Aorta (tissue), 5 donors: ENCODE measurements at regions not wholly inside any gene's neighbourhood (a gene's known extent, or its start where the extent isn't known, plus 50 kb on each side); places are given as distances from the start of the nearest gene placed in this dataset.

Experiments
- ATAC-seq: fragments of 200-7000 bp; cut with Tn5 transposase; one replicate; pipeline ENCODE4 v1.9.1; 2022; ENCODE audit warnings: moderate library complexity; ENCODE audit not compliant: low FRiP score
- DNase-seq, 2 donors: peaks; one replicate each; pipeline ENCODE4 v3.0.0-alpha.2; 2020
- H3K27ac ChIP-seq, 2 donors: one replicate each; pipeline ENCODE4 v1.5.1; 2013; ENCODE audit warnings: low read length in 2 of 2, mild to moderate bottlenecking in 2 of 2, moderate library complexity in 2 of 2, control low read depth in 1 of 2, inconsistent platforms in 1 of 2, low read depth in 1 of 2
- H3K27me3 ChIP-seq, 2 donors: one replicate each; pipeline ENCODE4 v1.6.1; 2013; ENCODE audit warnings: control low read depth in 1 of 2, low read length in 1 of 2, mild to moderate bottlenecking in 1 of 2, moderate library complexity in 1 of 2; ENCODE audit not compliant: insufficient read depth in 2 of 2, control insufficient read depth in 1 of 2
- H3K36me3 ChIP-seq, 2 donors: one replicate each; pipeline ENCODE4 v1.6.1; 2013; ENCODE audit warnings: control low read depth in 1 of 2, low read length in 1 of 2, mild to moderate bottlenecking in 1 of 2; ENCODE audit not compliant: insufficient read depth in 2 of 2, control insufficient read depth in 1 of 2
- H3K4me1 ChIP-seq, 2 donors: one replicate each; pipeline ENCODE4 v1.6.1; 2013; ENCODE audit warnings: low read length in 2 of 2, control low read depth in 1 of 2, mild to moderate bottlenecking in 1 of 2, moderate library complexity in 1 of 2; ENCODE audit not compliant: insufficient read depth in 2 of 2, control insufficient read depth in 1 of 2
- H3K4me3 ChIP-seq, 2 donors: one replicate each; pipeline ENCODE4 v1.5.1; 2013; ENCODE audit warnings: low read length in 2 of 2, control low read depth in 1 of 2, mild to moderate bottlenecking in 1 of 2
- H3K9me3 ChIP-seq: one replicate; pipeline ENCODE4 v1.6.1; 2013; ENCODE audit warnings: mild to moderate bottlenecking, low read length; ENCODE audit not compliant: control insufficient read depth
- WGBS, 2 donors: extraction: QIAGEN DNeasy Blood & Tissue Kit; methylation state at CpG; one replicate each; pipeline ENCODE4 v1.1.7; 2013; 5-methylcytosine and 5-hydroxymethylcytosine counted together
- intact Hi-C, 2 donors: fragments of 100-400 bp; cut with DNase I; formaldehyde crosslinking; loops; one replicate each; pipeline versions ENCODE4 v1.14.2 to v1.15.0; 2022
- donor health status: healthy with polysubstance abuse.
- donor health status: Bipolar disorder and iron deficiency.
- donor health status: DM: no; HTN: no; CAD: no.
- donor health status: DM: no; HTN: no; CAD: no.
- donor health status: DM: yes; HTN: yes; CAD: no.

GRCh38 chr7:42405782-42406181 is 168.8 kb upstream of the GLI3 start:
- Histone ChIP-seq H3K4me3 (no peak overlapping the region), H3K36me3 (no peaks in the 10 kb centered on the region), H3K9me3 (no peaks in the 10 kb centered on the region), H3K27me3 (no peaks in the 10 kb centered on the region), H3K27ac (no peak overlapping the region), H3K4me1 (no peaks in the 10 kb centered on the region)
- intact Hi-C loops: no loop called here
- no peak for ATAC-seq
- WGBS, 2 donors: 88 to 97% methylated on average over 1 of the region's 1 CpG
- DNase-seq: no peak

- WGBS, 2 donors: 94 to 95% methylated on average over 1 of the region's 1 CpG
Observed at GRCh38 chr7:42403831-42404230, 166.8 kb upstream of the GLI3 start.

GRCh38 chr7:42400961-42401360 is 164.0 kb upstream of the GLI3 start:
- Histone ChIP-seq H3K36me3 (no peaks in the 10 kb centered on the region), H3K27ac (no peak overlapping the region), H3K9me3 (no peaks in the 10 kb centered on the region), H3K4me1 (no peaks in the 10 kb centered on the region), H3K4me3 (no peak overlapping the region), H3K27me3 (no peaks in the 10 kb centered on the region)
- 92 to 94% methylated on average over 7 of the region's 7 CpGs for WGBS, 2 donors
- intact Hi-C loops: no loop called here
- ATAC-seq (no peak), DNase-seq (no peak)

More at GRCh38 chr7:42403831-42404230, 166.8 kb upstream of the GLI3 start:
- Histone ChIP-seq H3K4me3 (no peak overlapping the region), H3K9me3 (no peaks in the 10 kb centered on the region), H3K27ac (no peak overlapping the region), H3K36me3 (no peaks in the 10 kb centered on the region), H3K4me1 (no peaks in the 10 kb centered on the region), H3K27me3 (no peaks in the 10 kb centered on the region)
- ATAC-seq (no peak), DNase-seq (no peak)
- intact Hi-C loops: no loop called here

- Histone ChIP-seq H3K27me3 (no peaks in the 10 kb centered on the region), H3K4me3 (no peak overlapping the region), H3K4me1 (no peaks in the 10 kb centered on the region), H3K36me3 (no peaks in the 10 kb centered on the region), H3K27ac (no peak overlapping the region), H3K9me3 (no peaks in the 10 kb centered on the region)
- no peak for ATAC-seq
- intact Hi-C loops: no loop called here
- WGBS, 2 donors: 95 to 96% methylated on average over 4 of the region's 4 CpGs
- no peak for DNase-seq
Observed at GRCh38 chr7:42400211-42400772, 163.3 kb upstream of the GLI3 start.

- H3K9me3 ChIP-seq: no peaks in the 10 kb centered on the region
- no peak for ATAC-seq
- H3K4me3 ChIP-seq: no peak overlapping the region
- intact Hi-C loops: no loop called here
- no peak for DNase-seq
- H3K27ac ChIP-seq: no peak overlapping the region
- H3K4me1 ChIP-seq: no peaks in the 10 kb centered on the region
- no peaks in the 10 kb centered on the region for H3K27me3 ChIP-seq
- no peaks in the 10 kb centered on the region for H3K36me3 ChIP-seq
Observed at GRCh38 chr7:42395607-42396006, 158.6 kb upstream of the GLI3 start.

GRCh38 chr7:42392826-42393225 is 155.8 kb upstream of the GLI3 start:
- no peaks in the 10 kb centered on the region for H3K9me3 ChIP-seq
- no peak overlapping the region for H3K27ac ChIP-seq
- H3K4me1 ChIP-seq: no peaks in the 10 kb centered on the region
- no peak overlapping the region for H3K4me3 ChIP-seq
- DNase-seq (no peak), ATAC-seq (no peak)
- intact Hi-C loops: no loop called here
- no peaks in the 10 kb centered on the region for H3K27me3 ChIP-seq
- no peaks in the 10 kb centered on the region for H3K36me3 ChIP-seq
- 90 to 91% methylated on average over 3 of the region's 3 CpGs for WGBS, 2 donors

- intact Hi-C loops: no loop called here
- no peak for DNase-seq
Observed at GRCh38 chr7:42389697-42390096, 152.7 kb upstream of the GLI3 start.

GRCh38 chr7:42385912-42386311 is 148.9 kb upstream of the GLI3 start:
- Histone ChIP-seq H3K4me1 (no peaks in the 10 kb centered on the region), H3K4me3 (no peak overlapping the region), H3K36me3 (no peaks in the 10 kb centered on the region), H3K9me3 (no peaks in the 10 kb centered on the region), H3K27me3 (no peaks in the 10 kb centered on the region), H3K27ac (no peak overlapping the region)
- ATAC-seq (no peak), DNase-seq (no peak)
- intact Hi-C loops: no loop called here
- WGBS, 2 donors: 89 to 94% methylated on average over 3 of the region's 3 CpGs

More at GRCh38 chr7:42389697-42390096, 152.7 kb upstream of the GLI3 start:
- Histone ChIP-seq H3K4me1 (no peaks in the 10 kb centered on the region), H3K9me3 (no peaks in the 10 kb centered on the region), H3K36me3 (no peaks in the 10 kb centered on the region), H3K27ac (no peak overlapping the region), H3K27me3 (no peaks in the 10 kb centered on the region), H3K4me3 (no peak overlapping the region)
- WGBS, 2 donors: 99 to 100% methylated on average over 1 of the region's 1 CpG
- ATAC-seq: no peak

GRCh38 chr7:42381161-42381560 is 144.2 kb upstream of the GLI3 start:
- WGBS, 2 donors: 93 to 95% methylated on average over 1 of the region's 1 CpG
- no peak for ATAC-seq
- Histone ChIP-seq H3K9me3 (no peaks in the 10 kb centered on the region), H3K27ac (no peak overlapping the region), H3K4me1 (no peaks in the 10 kb centered on the region), H3K36me3 (no peaks in the 10 kb centered on the region), H3K4me3 (no peak overlapping the region), H3K27me3 (no peaks in the 10 kb centered on the region)
- intact Hi-C loops: no loop called here
- DNase-seq: no peak
